ENCODE measurements at regions not wholly inside any gene's neighbourhood (a gene's known extent, or its start where the extent isn't known, plus 50 kb on each side); places are given as distances from the start of the nearest gene placed in this dataset.
"Not testable (repeated sequence)": the region's sequence is repeated elsewhere in the genome, so short reads cannot be mapped to it uniquely, and the experiment has no call there.

DNA sequence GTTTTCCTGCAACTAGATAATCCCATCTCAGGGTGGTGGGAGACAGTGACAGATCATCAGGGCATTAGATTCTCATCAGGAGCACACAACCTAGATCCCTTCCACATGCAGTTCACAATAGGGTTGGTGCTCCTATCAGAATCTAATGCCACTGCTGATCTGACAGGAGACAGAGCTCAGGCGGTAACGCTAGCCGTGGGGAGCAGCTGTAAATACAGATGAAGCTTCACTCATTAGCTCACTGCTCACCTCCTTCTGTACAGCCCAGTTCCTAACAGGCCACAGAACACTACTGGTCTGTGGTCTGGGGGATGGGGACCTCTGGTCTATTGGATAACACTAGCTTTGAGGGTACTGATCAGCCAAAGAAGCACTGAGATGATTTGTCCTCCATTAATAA is 66.6 kb upstream of the ZNF195 start:
- DNase-seq (ENCODE audit: low read depth, low spot score): not testable (repeated sequence)

DNA sequence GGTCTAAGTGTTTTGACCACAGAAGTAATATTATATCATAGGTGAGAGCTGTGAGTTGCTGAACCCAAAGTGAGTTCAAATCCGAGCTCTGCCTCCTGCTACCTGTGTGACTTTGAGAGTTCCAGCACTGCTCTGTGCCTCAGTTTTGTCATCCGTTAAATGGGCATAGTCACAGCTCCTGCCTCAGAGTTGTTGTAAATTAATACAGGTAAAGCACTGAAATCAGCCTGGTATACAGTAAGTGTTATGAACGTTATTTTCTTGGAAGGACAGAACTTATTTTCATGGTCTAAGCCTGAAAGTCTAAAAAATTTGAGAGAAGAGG is 65.4 kb upstream of the ZNF195 start:
- not testable (repeated sequence) for DNase-seq (ENCODE audit: low read depth, low spot score)

DNA sequence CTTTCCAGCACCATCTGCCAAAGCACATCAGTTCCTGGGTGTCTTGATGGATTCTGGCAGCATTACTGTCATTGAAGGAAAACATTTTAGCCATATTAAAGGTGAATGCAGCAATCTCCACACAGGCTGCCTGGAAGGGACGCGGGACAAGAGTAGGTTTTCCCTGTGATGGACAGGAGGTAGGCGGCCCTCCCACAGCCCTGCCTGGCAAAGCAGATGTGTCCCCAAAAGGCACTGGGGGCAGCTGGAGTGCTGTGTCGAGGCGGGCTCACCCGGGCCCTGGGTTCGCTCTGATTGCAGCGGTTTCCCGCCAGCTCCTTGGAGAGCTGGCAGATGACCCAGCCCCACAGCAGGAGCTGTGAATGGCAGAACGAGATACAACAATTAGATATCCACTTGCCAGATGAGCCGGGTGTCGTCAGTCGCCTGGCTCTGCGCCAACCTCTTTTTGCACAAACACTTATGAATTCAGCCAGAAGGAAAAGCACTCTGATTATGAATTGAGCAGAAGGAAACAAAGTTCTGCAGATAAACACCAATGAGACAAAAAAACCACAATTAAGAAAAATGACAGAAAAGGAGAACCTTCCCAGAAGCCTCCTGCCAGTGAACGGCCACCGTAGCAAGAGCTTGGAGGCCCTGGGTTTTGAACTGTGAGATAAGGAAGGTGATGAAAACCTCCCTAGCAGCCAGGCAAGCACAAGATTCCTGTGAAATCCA is 64.9 kb upstream of the ZNF195 start:
- not testable (repeated sequence) for DNase-seq (ENCODE audit: low read depth, low spot score)

DNA sequence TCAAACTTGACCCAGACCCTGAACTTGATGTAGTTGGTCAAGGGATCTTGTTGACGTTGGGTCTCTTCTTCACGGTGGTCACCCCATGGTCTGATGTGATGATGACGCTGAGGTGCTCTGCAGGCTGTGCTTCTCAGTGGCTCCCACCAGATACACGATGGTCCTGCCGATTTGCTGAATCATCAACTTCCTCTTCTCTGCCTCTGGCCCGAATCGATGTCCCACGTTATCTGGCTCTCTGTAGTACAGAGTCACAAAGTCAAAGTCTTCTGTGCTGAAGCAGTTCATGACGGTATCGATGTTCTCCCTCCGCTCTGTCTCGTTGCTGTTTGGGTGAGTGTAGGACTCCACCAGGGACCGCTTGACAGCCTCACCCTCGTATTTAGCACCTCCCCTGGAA is 58.5 kb upstream of the ZNF195 start:
- DNase-seq (ENCODE audit: low read depth, low spot score): not testable (repeated sequence)

DNA sequence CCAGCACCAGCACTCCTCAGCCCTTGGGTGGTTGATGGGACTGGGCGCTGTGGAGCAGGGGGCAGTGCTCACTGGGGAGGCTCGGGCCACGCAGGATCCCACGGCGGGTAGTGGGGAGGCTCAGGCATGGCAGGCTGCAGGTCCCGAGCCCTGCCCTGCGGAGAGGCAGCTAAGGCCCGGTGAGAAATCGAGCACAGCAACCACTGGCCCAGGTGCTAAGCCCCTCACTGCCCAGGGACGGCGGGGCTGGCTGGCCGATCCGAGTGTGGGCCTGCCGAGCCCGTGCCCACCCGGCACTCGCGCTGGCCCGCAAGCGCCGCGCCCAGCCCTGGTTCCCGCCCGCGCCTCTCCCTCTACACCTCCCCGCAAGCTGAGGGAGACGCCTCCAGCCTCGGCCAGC is 56.0 kb upstream of the ZNF195 start:
- DNase-seq (ENCODE audit: low read depth, low spot score): no peak

DNA sequence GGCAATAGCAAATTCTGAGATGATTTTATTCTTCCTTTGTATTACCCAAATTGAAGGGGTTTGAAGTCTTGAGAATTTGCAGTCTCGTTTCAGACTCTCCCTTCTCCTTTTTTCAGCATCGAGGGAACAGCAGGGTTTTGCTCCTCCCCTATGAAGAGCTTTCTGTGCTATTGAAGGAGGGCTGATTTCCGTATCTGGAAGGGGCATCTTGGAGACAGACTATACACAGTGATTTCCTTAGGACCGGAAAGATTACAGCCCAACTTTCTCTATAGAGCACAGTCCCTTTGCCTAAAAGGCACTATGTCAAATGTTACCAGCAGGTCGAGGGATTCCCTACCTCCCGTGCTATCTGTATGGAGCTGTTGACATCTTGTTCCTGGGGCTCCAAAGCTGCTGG is 50.2 kb upstream of the ZNF195 start:
- not testable (repeated sequence) for DNase-seq (ENCODE audit: low read depth, low spot score)

Measured in pulmonary artery endothelial cell (primary cell).